Breast epithelium (tissue), 3 donors: ENCODE measurements at regions not wholly inside any gene's neighbourhood (a gene's known extent, or its start where the extent isn't known, plus 50 kb on each side); places are given as distances from the start of the nearest gene placed in this dataset.

Experiments used
- CTCF ChIP-seq, 3 donors: fragments of 450-650 bp; IDR thresholded peaks; one replicate each; pipeline ENCODE4 v1.5.1; 2016 to 2017; ENCODE audit warnings: antibody characterized with exemption in 3 of 3, mild to moderate bottlenecking in 3 of 3, moderate library complexity in 3 of 3
- POLR2A ChIP-seq: fragments of 450-650 bp; IDR thresholded peaks from one replicate; pipeline ENCODE4 v1.6.1; 2016; ENCODE audit warnings: antibody characterized with exemption, mild to moderate bottlenecking, moderate library complexity
- POLR2AphosphoS5 ChIP-seq, 3 donors: sonication (generic); formaldehyde crosslinking; IDR thresholded peaks; one replicate each; pipeline ENCODE4 v1.6.1; 2017; ENCODE audit warnings: antibody characterized with exemption in 3 of 3

GRCh38 chr1:217078078-217078690 lies 355.0 kb upstream of the ESRRG start:
- no peak for TF ChIP-seq CTCF (IDR thresholded peaks at IDR 0.05)
- peak in 1 of 3 donors; percentile 20 for TF ChIP-seq POLR2AphosphoS5 (IDR thresholded peaks at IDR 0.05)
- no peak for TF ChIP-seq POLR2A
